BLaER1 treated with 17β-estradiol and CSF1 and Interleukin-3, amounts not matched to agents 10 nM and 100 nM (cell line): ENCODE measurements at regions not wholly inside any gene's neighbourhood (a gene's known extent, or its start where the extent isn't known, plus 50 kb on each side); places are given as distances from the start of the nearest gene placed in this dataset.
"Not testable (repeated sequence)": the region's sequence is repeated elsewhere in the genome, so short reads cannot be mapped to it uniquely, and the experiment has no call there.

Experiments
- H3K27ac ChIP-seq, 11 experiments: shearing (Covaris generic); formaldehyde crosslinking; 2 replicates each; pipeline ENCODE4 v1.8.1; 2022
- H3K27me3 ChIP-seq, 11 experiments: shearing (Covaris generic); formaldehyde crosslinking; 2 replicates each; pipeline ENCODE4 v1.8.1; 2022
- H3K36me3 ChIP-seq, 11 experiments: shearing (Covaris generic); formaldehyde crosslinking; 2 replicates each; pipeline ENCODE4 v1.8.1; 2022
- H3K4me1 ChIP-seq, 10 experiments: shearing (Covaris generic); formaldehyde crosslinking; 2 replicates each; pipeline ENCODE4 v1.8.1; 2022
- H3K4me2 ChIP-seq, 11 experiments: shearing (Covaris generic); formaldehyde crosslinking; 2 replicates each; pipeline ENCODE4 v1.8.1; 2022
- H3K4me3 ChIP-seq, 10 experiments: shearing (Covaris generic); formaldehyde crosslinking; 2 replicates each; pipeline ENCODE4 v1.8.1; 2022
- H3K9ac ChIP-seq, 11 experiments: shearing (Covaris generic); formaldehyde crosslinking; 2 replicates each; pipeline ENCODE4 v1.8.1; 2022
- H3K9me3 ChIP-seq, 11 experiments: shearing (Covaris generic); formaldehyde crosslinking; replicated peaks in 1 of 11; 2 replicates each; pipeline ENCODE4 v1.8.1; 2022
- H4K20me1 ChIP-seq, 11 experiments: shearing (Covaris generic); formaldehyde crosslinking; 2 replicates each; pipeline ENCODE4 v1.8.1; 2022
- Cebpa-rat ChIP-seq, 11 experiments: shearing (Covaris generic); IDR thresholded peaks; 2 replicates each; pipeline ENCODE4 v1.8.1; 2022

- Histone ChIP-seq H3K4me2 (peak overlapping the region in 5 of 11 experiments; percentile 6 to 52 (median 35); a peak in 10 of 22 replicates), H3K27ac (no peak overlapping the region), H3K27me3 (no peaks in the 10 kb centered on the region), H3K4me3 (no peak overlapping the region), H3K36me3 (no peaks in the 10 kb centered on the region), H3K9me3 (no peaks in the 10 kb centered on the region), H3K9ac (no peak overlapping the region), H4K20me1 (no peaks in the 10 kb centered on the region), H3K4me1 (peaks cover 12 to 23% (median 21%) of the 10 kb centered on the region in 10 experiments)
- no peak for TF ChIP-seq Cebpa-rat (IDR thresholded peaks at IDR 0.05)
Observed at GRCh38 chr2:95670167-95670566, 78.4 kb downstream of the TRIM43 start.

- Histone ChIP-seq H3K4me2 (peak overlapping the region in 1 of 11 experiments; percentile 31; a peak in 5 of 22 replicates), H3K9me3 (no peaks in the 10 kb centered on the region), H3K27me3 (no peaks in the 10 kb centered on the region), H3K36me3 (no peaks in the 10 kb centered on the region), H3K4me1 (peaks cover 12 to 23% (median 21%) of the 10 kb centered on the region in 10 experiments), H3K27ac (no peak overlapping the region), H3K4me3 (no peak overlapping the region), H3K9ac (no peak overlapping the region), H4K20me1 (no peaks in the 10 kb centered on the region)
- TF ChIP-seq Cebpa-rat (IDR thresholded peaks at IDR 0.05): no peak
Observed at GRCh38 chr2:95670686-95671085, 78.9 kb downstream of the TRIM43 start.

GRCh38 chr2:95671171-95671570, 79.4 kb downstream of the TRIM43 start:
- H3K9ac ChIP-seq, H3K4me3 ChIP-seq, H3K27ac ChIP-seq, H3K27me3 ChIP-seq, H4K20me1 ChIP-seq, H3K9me3 ChIP-seq, H3K36me3 ChIP-seq: not testable (repeated sequence)
- Histone ChIP-seq H3K4me2 (0 out of 22 replicates have a peak overlapping the region, but pooled peaks of 1 of the 11 experiments have one; percentile 31), H3K4me1 (peaks cover 12 to 23% (median 21%) of the 10 kb centered on the region in 10 experiments)

GRCh38 chr2:95671992-95672391, 80.2 kb downstream of the TRIM43 start:
- H3K9me3 ChIP-seq, H3K27ac ChIP-seq, H3K4me2 ChIP-seq, H3K9ac ChIP-seq, H4K20me1 ChIP-seq, H3K27me3 ChIP-seq, H3K36me3 ChIP-seq, H3K4me3 ChIP-seq: not testable (repeated sequence)
- peaks cover 12 to 23% (median 21%) of the 10 kb centered on the region in 10 experiments for H3K4me1 ChIP-seq

GRCh38 chr2:95672500-95672899, 80.7 kb downstream of the TRIM43 start:
- H3K9me3 ChIP-seq, H3K27ac ChIP-seq: not testable (repeated sequence)

GRCh38 chr2:95674186-95674585, 82.4 kb downstream of the TRIM43 start:
- Histone ChIP-seq H3K4me1 (peaks cover 7 to 19% (median 14%) of the 10 kb centered on the region in 10 experiments; a peak in 19 of 20 replicates), H3K36me3 (no peaks in the 10 kb centered on the region), H3K4me3 (no peak overlapping the region), H4K20me1 (no peaks in the 10 kb centered on the region), H3K27me3 (no peaks in the 10 kb centered on the region), H3K27ac (no peak overlapping the region), H3K4me2 (no peak overlapping the region), H3K9me3 (no peaks in the 10 kb centered on the region), H3K9ac (no peak overlapping the region)
- no peak for TF ChIP-seq Cebpa-rat (IDR thresholded peaks at IDR 0.05)

More at GRCh38 chr2:95672500-95672899, 80.7 kb downstream of the TRIM43 start:
- not testable (repeated sequence) for H3K36me3 ChIP-seq, H4K20me1 ChIP-seq, H3K4me2 ChIP-seq, H3K4me3 ChIP-seq, H3K27me3 ChIP-seq, H3K9ac ChIP-seq
- H3K4me1 ChIP-seq: peaks cover 12 to 23% (median 21%) of the 10 kb centered on the region in 10 experiments

- not testable (repeated sequence) for H3K27ac ChIP-seq, H3K4me2 ChIP-seq, H3K4me1 ChIP-seq, H4K20me1 ChIP-seq, H3K27me3 ChIP-seq, H3K4me3 ChIP-seq, H3K9ac ChIP-seq, H3K9me3 ChIP-seq, H3K36me3 ChIP-seq
Observed at GRCh38 chr2:95676573-95676972, 84.8 kb downstream of the TRIM43 start.

- no peaks in the 10 kb centered on the region for H4K20me1 ChIP-seq
- H3K9me3 ChIP-seq: no peaks in the 10 kb centered on the region
- no peaks in the 10 kb centered on the region for H3K36me3 ChIP-seq
- H3K4me1 ChIP-seq: peaks cover 6 to 17% (median 9%) of the 10 kb centered on the region in 10 experiments; a peak in 17 of 20 replicates
- TF ChIP-seq Cebpa-rat (IDR thresholded peaks at IDR 0.05): no peak
- no peak overlapping the region for H3K9ac ChIP-seq
- no peaks in the 10 kb centered on the region for H3K27me3 ChIP-seq
- H3K4me3 ChIP-seq: no peak overlapping the region
- no peak overlapping the region for H3K27ac ChIP-seq
- no peak overlapping the region for H3K4me2 ChIP-seq
Observed at GRCh38 chr2:95677346-95677745, 85.5 kb downstream of the TRIM43 start.

GRCh38 chr2:95677833-95678232, 86.0 kb downstream of the TRIM43 start:
- H3K36me3 ChIP-seq, H4K20me1 ChIP-seq, H3K9me3 ChIP-seq, H3K4me3 ChIP-seq, H3K9ac ChIP-seq, H3K27ac ChIP-seq, H3K4me2 ChIP-seq, H3K27me3 ChIP-seq: not testable (repeated sequence)
- peaks cover 7 to 18% (median 11%) of the 10 kb centered on the region in 10 experiments; a peak in 19 of 20 replicates for H3K4me1 ChIP-seq

- not testable (repeated sequence) for H3K27me3 ChIP-seq, H3K36me3 ChIP-seq, H3K4me3 ChIP-seq, H3K9ac ChIP-seq, H4K20me1 ChIP-seq, H3K9me3 ChIP-seq
- Histone ChIP-seq H3K4me1 (peaks cover 12 to 26% (median 19%) of the 10 kb centered on the region in 10 experiments; a peak in 19 of 20 replicates), H3K4me2 (peak overlapping the region in 3 of 11 experiments; percentile 18 to 94 (median 85); a peak in 2 of 22 replicates), H3K27ac (peak overlapping the region in 1 of 11 experiments; percentile 61; a peak in 3 of 22 replicates)
Observed at GRCh38 chr2:95681158-95681557, 89.4 kb downstream of the TRIM43 start.

- Histone ChIP-seq H3K4me2 (peak overlapping the region; percentile 78 to 96 (median 88); a peak in 21 of 22 replicates), H3K4me1 (peaks cover 12 to 26% (median 19%) of the 10 kb centered on the region in 10 experiments; a peak in 19 of 20 replicates), H3K9ac (peak overlapping the region in 4 of 11 experiments; percentile 74 to 84 (median 82); a peak in 7 of 22 replicates), H3K27ac (peak overlapping the region in 8 of 11 experiments; percentile 66 to 89 (median 82); a peak in 16 of 22 replicates), H3K4me3 (peak overlapping the region in 4 of 10 experiments; percentile 58 to 63 (median 63); a peak in 5 of 20 replicates)
- not testable (repeated sequence) for H4K20me1 ChIP-seq, H3K9me3 ChIP-seq, H3K36me3 ChIP-seq, H3K27me3 ChIP-seq
Observed at GRCh38 chr2:95681589-95682081, 89.8 kb downstream of the TRIM43 start.

- not testable (repeated sequence) for H3K36me3 ChIP-seq, H3K9me3 ChIP-seq, H4K20me1 ChIP-seq, H3K27me3 ChIP-seq
- peak overlapping the region in 10 of 11 experiments; percentile 52 to 89 (median 82); a peak in 20 of 22 replicates for H3K27ac ChIP-seq
- H3K4me1 ChIP-seq: peaks cover 16 to 26% (median 19%) of the 10 kb centered on the region in 10 experiments; a peak in 19 of 20 replicates
- H3K4me2 ChIP-seq: peak overlapping the region; percentile 78 to 96 (median 88)
- peak overlapping the region; percentile 57 to 84 (median 80); a peak in 21 of 22 replicates for H3K9ac ChIP-seq
- peak overlapping the region; percentile 44 to 74 (median 63) for H3K4me3 ChIP-seq
Observed at GRCh38 chr2:95682889-95683517, 91.2 kb downstream of the TRIM43 start.
